Hepatocyte (in vitro differentiated cells): ENCODE measurements at regions not wholly inside any gene's neighbourhood (a gene's known extent, or its start where the extent isn't known, plus 50 kb on each side); places are given as distances from the start of the nearest gene placed in this dataset.

ENCODE experiments used
- CTCF ChIP-seq: fragments of 200-600 bp; sonication (generic); IDR thresholded peaks from 2 replicates; pipeline ENCODE4 v1.5.1; 2016; ENCODE audit warnings: antibody characterized with exemption, mild to moderate bottlenecking; ENCODE audit not compliant: poor library complexity
- EZH2 ChIP-seq: fragments of 200-600 bp; sonication (generic); IDR thresholded peaks from 2 replicates; pipeline ENCODE4 v1.6.1; 2016; ENCODE audit warnings: antibody characterized with exemption, mild to moderate bottlenecking, borderline replicate concordance
- EZH2phosphoT487 ChIP-seq: fragments of 200-600 bp; sonication (generic); IDR thresholded peaks from one replicate; pipeline ENCODE4 v1.6.1; 2018; ENCODE audit warnings: antibody characterized with exemption, mild to moderate bottlenecking, low read depth, moderate library complexity; ENCODE audit not compliant: unreplicated experiment, severe bottlenecking

GRCh38 chr18:78427081-78427480, 552.5 kb upstream of the SALL3 start:
- TF ChIP-seq EZH2 = no peak
- no peak for TF ChIP-seq CTCF
- TF ChIP-seq EZH2phosphoT487 = no peak
